ENCODE measurements at regions not wholly inside any gene's neighbourhood (a gene's known extent, or its start where the extent isn't known, plus 50 kb on each side); places are given as distances from the start of the nearest gene placed in this dataset.

- Histone ChIP-seq H3F3A (ENCODE audit: insufficient read depth, low read length, poor library complexity, severe bottlenecking) (no peaks in the 10 kb centered on the region), H3K9ac (ENCODE audit: low read length) (no peak overlapping the region), H3K27ac (ENCODE audit: low read length) (no peak overlapping the region), H3K36me3 (ENCODE audit: insufficient read depth, low read length) (no peaks in the 10 kb centered on the region), H3K79me2 (replicated peaks; ENCODE audit: insufficient read depth, low read length) (no peaks in the 10 kb centered on the region), H3K9me2 (ENCODE audit: insufficient read depth, low read length) (no peaks in the 10 kb centered on the region), H3K9me3 (ENCODE audit: low read length) (no peaks in the 10 kb centered on the region), H3K4me2 (ENCODE audit: low read length) (no peak overlapping the region), H3K4me3 (ENCODE audit: low read length) (no peak overlapping the region), H2AFZ (ENCODE audit: low read depth, low read length) (no peak overlapping the region), H4K20me1 (ENCODE audit: insufficient read depth) (no peaks in the 10 kb centered on the region), H3K27me3 (ENCODE audit: insufficient read depth, low read depth, low read length) (no peaks in the 10 kb centered on the region)
- TF ChIP-seq, protein P1, sequence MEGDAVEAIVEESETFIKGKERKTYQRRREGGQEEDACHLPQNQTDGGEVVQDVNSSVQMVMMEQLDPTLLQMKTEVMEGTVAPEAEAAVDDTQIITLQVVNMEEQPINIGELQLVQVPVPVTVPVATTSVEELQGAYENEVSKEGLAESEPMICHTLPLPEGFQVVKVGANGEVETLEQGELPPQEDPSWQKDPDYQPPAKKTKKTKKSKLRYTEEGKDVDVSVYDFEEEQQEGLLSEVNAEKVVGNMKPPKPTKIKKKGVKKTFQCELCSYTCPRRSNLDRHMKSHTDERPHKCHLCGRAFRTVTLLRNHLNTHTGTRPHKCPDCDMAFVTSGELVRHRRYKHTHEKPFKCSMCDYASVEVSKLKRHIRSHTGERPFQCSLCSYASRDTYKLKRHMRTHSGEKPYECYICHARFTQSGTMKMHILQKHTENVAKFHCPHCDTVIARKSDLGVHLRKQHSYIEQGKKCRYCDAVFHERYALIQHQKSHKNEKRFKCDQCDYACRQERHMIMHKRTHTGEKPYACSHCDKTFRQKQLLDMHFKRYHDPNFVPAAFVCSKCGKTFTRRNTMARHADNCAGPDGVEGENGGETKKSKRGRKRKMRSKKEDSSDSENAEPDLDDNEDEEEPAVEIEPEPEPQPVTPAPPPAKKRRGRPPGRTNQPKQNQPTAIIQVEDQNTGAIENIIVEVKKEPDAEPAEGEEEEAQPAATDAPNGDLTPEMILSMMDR (IDR thresholded peaks at IDR 0.05; ENCODE audit: poor library complexity, severe bottlenecking): no peak
- TF ChIP-seq MXI1 (conservative IDR thresholded peaks at IDR 0.05; ENCODE audit: poor library complexity, severe bottlenecking): no peak
- no peak for TF ChIP-seq RAD21 (conservative IDR thresholded peaks at IDR 0.05)
- TF ChIP-seq EP300 (conservative IDR thresholded peaks at IDR 0.05; ENCODE audit: poor library complexity, severe bottlenecking): no peak
- TF ChIP-seq REST (IDR thresholded peaks at IDR 0.05; ENCODE audit: borderline replicate concordance): no peak
- TF ChIP-seq SMC3 (conservative IDR thresholded peaks at IDR 0.05; ENCODE audit: poor library complexity): no peak
- no peak for TF ChIP-seq EZH2 (IDR thresholded peaks at IDR 0.05; ENCODE audit: borderline replicate concordance, insufficient read depth, low read length, poor library complexity, severe bottlenecking)
- no peak for TF ChIP-seq TAF1 (IDR thresholded peaks at IDR 0.05; ENCODE audit: low read depth)
- no peak for TF ChIP-seq POLR2AphosphoS5 (IDR thresholded peaks at IDR 0.05)
Observed at GRCh38 chr13:107956889-107957288, 258.4 kb downstream of the LIG4 start.

DNA sequence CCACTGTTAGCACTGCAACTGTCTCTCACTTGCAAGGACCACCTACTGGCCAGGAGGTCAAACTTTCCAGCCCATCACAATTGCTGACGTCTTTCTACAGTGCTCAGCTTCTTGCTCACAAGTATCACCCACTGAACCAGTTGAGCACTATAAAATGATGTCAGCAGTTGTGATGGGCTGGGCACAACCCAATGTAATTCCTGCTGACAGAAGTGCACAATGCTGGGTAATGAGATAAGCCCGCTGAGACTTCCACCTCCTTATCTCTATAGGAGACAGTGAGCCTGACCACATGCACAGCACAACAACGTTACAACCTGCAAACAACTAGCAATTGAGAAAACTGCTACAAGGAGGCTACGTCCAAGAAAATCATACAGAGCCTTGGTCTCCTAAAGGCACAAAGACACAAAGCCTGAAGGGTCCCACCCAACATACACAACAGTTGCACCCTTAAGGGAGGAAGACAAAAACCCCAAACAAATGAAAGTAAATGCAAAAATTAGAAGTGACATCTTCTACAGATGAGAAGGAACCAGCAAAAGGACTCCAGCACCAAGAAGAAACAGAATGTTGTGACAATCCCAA lies 273.2 kb downstream of the LIG4 start:
- no peaks in the 10 kb centered on the region for H3K36me3 ChIP-seq (ENCODE audit: insufficient read depth, low read length)
- H3K79me2 ChIP-seq (replicated peaks; ENCODE audit: insufficient read depth, low read length): no peaks in the 10 kb centered on the region
- TF ChIP-seq MXI1 (conservative IDR thresholded peaks at IDR 0.05; ENCODE audit: poor library complexity, severe bottlenecking): no peak
- TF ChIP-seq, protein P1 (IDR thresholded peaks at IDR 0.05; ENCODE audit: poor library complexity, severe bottlenecking): no peak
- no peak for TF ChIP-seq EP300 (conservative IDR thresholded peaks at IDR 0.05; ENCODE audit: poor library complexity, severe bottlenecking)
- TF ChIP-seq TAF1 (IDR thresholded peaks at IDR 0.05; ENCODE audit: low read depth): no peak
- TF ChIP-seq RAD21 (conservative IDR thresholded peaks at IDR 0.05): no peak
- TF ChIP-seq EZH2 (IDR thresholded peaks at IDR 0.05; ENCODE audit: borderline replicate concordance, insufficient read depth, low read length, poor library complexity, severe bottlenecking): no peak
- TF ChIP-seq SMC3 (conservative IDR thresholded peaks at IDR 0.05; ENCODE audit: poor library complexity): no peak
- TF ChIP-seq REST (IDR thresholded peaks at IDR 0.05; ENCODE audit: borderline replicate concordance): no peak
- no peak for TF ChIP-seq POLR2AphosphoS5 (IDR thresholded peaks at IDR 0.05)
- no peak overlapping the region for H3K4me3 ChIP-seq (ENCODE audit: low read length)
- no peak overlapping the region for H3K9ac ChIP-seq (ENCODE audit: low read length)
- H3K27ac ChIP-seq (ENCODE audit: low read length): no peak overlapping the region
- H3K9me2 ChIP-seq (ENCODE audit: insufficient read depth, low read length): no peaks in the 10 kb centered on the region
- H3F3A ChIP-seq (ENCODE audit: insufficient read depth, low read length, poor library complexity, severe bottlenecking): no peaks in the 10 kb centered on the region
- H4K20me1 ChIP-seq (ENCODE audit: insufficient read depth): no peaks in the 10 kb centered on the region
- H2AFZ ChIP-seq (ENCODE audit: low read depth, low read length): no peak overlapping the region
- H3K4me2 ChIP-seq (ENCODE audit: low read length): no peak overlapping the region
- H3K27me3 ChIP-seq (ENCODE audit: insufficient read depth, low read depth, low read length): no peaks in the 10 kb centered on the region
- no peaks in the 10 kb centered on the region for H3K9me3 ChIP-seq (ENCODE audit: low read length)

Measured in neural cell (in vitro differentiated cells).